ENCODE measurements at regions not wholly inside any gene's neighbourhood (a gene's known extent, or its start where the extent isn't known, plus 50 kb on each side); places are given as distances from the start of the nearest gene placed in this dataset.

DNA sequence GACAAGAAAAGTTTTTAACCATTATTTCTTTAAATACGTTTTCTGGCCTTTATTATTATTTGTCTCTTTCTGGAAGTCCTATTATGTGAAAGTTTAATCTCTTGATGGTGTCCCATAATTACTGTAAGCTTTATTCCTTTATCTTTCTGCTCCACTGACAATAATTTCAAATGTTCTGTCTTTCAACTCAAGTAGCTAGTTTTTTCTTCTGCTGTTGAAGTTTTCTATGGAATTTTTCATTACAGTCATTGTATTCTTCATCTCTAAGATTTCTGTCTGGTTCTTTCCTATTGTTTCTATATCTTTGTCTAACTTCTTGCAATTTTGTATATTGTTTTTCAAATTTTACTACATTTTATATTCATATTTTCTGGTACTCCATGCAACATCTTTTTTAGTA is 173.6 kb upstream of the MGAT4C start:
- H2AFZ ChIP-seq (ENCODE audit: low read length) = no peak overlapping the region
- H3K9me3 Mint-ChIP-seq = peaks cover 0 to 10% of the 10 kb centered on the region in 2 experiments; a peak in 2 of 5 replicates
- H2BK12ac ChIP-seq (ENCODE audit: insufficient read length, low read depth, low read length) = no peak overlapping the region
- H3K27ac Mint-ChIP-seq = no peak overlapping the region
- H3K23ac ChIP-seq (ENCODE audit: insufficient read length, low read depth, low read length) = no peak overlapping the region
- H4K20me1 ChIP-seq (ENCODE audit: control insufficient read depth, insufficient read depth, insufficient read length) = no peaks in the 10 kb centered on the region
- no peak overlapping the region for H3K14ac ChIP-seq (ENCODE audit: insufficient read depth, low read length)
- no peaks in the 10 kb centered on the region for H3K27me3 Mint-ChIP-seq (ENCODE audit: low read depth)
- no peaks in the 10 kb centered on the region for H3K4me1 Mint-ChIP-seq
- H4K5ac ChIP-seq (ENCODE audit: insufficient read length, low read depth, low read length) = no peak overlapping the region
- H3K9ac ChIP-seq (ENCODE audit: extremely low read depth, insufficient read length, low read length) = no peak overlapping the region
- H2BK20ac ChIP-seq (ENCODE audit: low read depth, low read length, poor library complexity, severe bottlenecking) = no peak overlapping the region
- no peak for DNase-seq
- H3K56ac ChIP-seq (ENCODE audit: insufficient read length, low read depth, low read length) = no peak overlapping the region
- H2BK5ac ChIP-seq (ENCODE audit: insufficient read length, low read length) = no peak overlapping the region
- no peaks in the 10 kb centered on the region for H3K4me1 ChIP-seq (ENCODE audit: insufficient read depth, low read length)
- H2BK120ac ChIP-seq (ENCODE audit: low read depth, low read length, poor library complexity, severe bottlenecking) = no peak overlapping the region
- H3K36me3 Mint-ChIP-seq (ENCODE audit: insufficient read depth in 1 of 3, low read depth in 3 of 3) = peaks cover 0 to 15% (median 0%) of the 10 kb centered on the region in 3 experiments; a peak in 2 of 7 replicates
- no peaks in the 10 kb centered on the region for H3K79me2 ChIP-seq (ENCODE audit: insufficient read depth, low read length)
- WGBS (ENCODE audit: extremely low coverage, insufficient read length, low lambda C conversion rate) = no CpG with 5 or more reads among the region's 1 CpG
- H3K4me2 ChIP-seq (ENCODE audit: insufficient read depth, insufficient read length, low read length) = no peak overlapping the region
- H3K27ac ChIP-seq (ENCODE audit: insufficient read length, low read depth, low read length) = no peak overlapping the region
- no peak overlapping the region for H3K18ac ChIP-seq (ENCODE audit: insufficient read length, low read depth, low read length)
- H3K27me3 ChIP-seq (ENCODE audit: insufficient read depth, low read length) = no peaks in the 10 kb centered on the region
- no peak overlapping the region for H3K4me3 Mint-ChIP-seq
- H3K9me3 ChIP-seq (ENCODE audit: control insufficient read depth, low read depth, low read length) = no peaks in the 10 kb centered on the region
- no peak for TF ChIP-seq CTCF (conservative IDR thresholded peaks at IDR 0.05)
- no peak overlapping the region for H3T11ph ChIP-seq (ENCODE audit: low read length)
- H3K23me2 ChIP-seq (ENCODE audit: insufficient read length, low read depth, low read length, poor library complexity, severe bottlenecking) = no peaks in the 10 kb centered on the region
- H3K79me1 ChIP-seq (ENCODE audit: insufficient read depth, low read depth, low read length, poor library complexity, severe bottlenecking) = no peaks in the 10 kb centered on the region
- no peak overlapping the region for H2AK5ac ChIP-seq (ENCODE audit: insufficient read length, low read length)
- H2BK15ac ChIP-seq (ENCODE audit: low read depth, low read length) = no peak overlapping the region
- no peak overlapping the region for H4K8ac ChIP-seq (replicated peaks; ENCODE audit: insufficient read length, low read depth, low read length)
- no peak overlapping the region for H4K91ac ChIP-seq (ENCODE audit: insufficient read length, low read depth, low read length)
- no peak overlapping the region for H3K4ac ChIP-seq (ENCODE audit: low read depth, low read length)
